Kidney (tissue), 13 donors: ENCODE measurements at regions not wholly inside any gene's neighbourhood (a gene's known extent, or its start where the extent isn't known, plus 50 kb on each side); places are given as distances from the start of the nearest gene placed in this dataset.

Experiments
- DNase-seq, 5 donors: peaks; one replicate each; pipeline ENCODE4 v3.0.0-alpha.2; 2013 to 2020
- FAIRE-seq: peaks from 2 replicates; lab custom pipeline; 2012; peaks lifted over from hg19 to GRCh38; lab: Jason Lieb, UNC
- H3K27ac ChIP-seq, 2 donors: one replicate each; pipeline ENCODE4 v1.7.0; 2013; ENCODE audit warnings: low read depth in 2 of 2, low read length in 2 of 2, inconsistent platforms in 1 of 2
- H3K27me3 ChIP-seq: one replicate; pipeline ENCODE4 v1.7.1; 2013; ENCODE audit warnings: low read length, inconsistent platforms; ENCODE audit not compliant: control insufficient read depth, insufficient read depth
- H3K36me3 ChIP-seq, 3 donors: one replicate each; pipeline versions ENCODE4 v1.7.0 to v1.7.1; 2013; ENCODE audit warnings: low read length in 3 of 3, control low read depth in 1 of 3, inconsistent platforms in 1 of 3; ENCODE audit not compliant: insufficient read depth in 3 of 3, control insufficient read depth in 2 of 3
- H3K4me1 ChIP-seq, 3 donors: one replicate each; pipeline versions ENCODE4 v1.7.0 to v1.7.1; 2013; ENCODE audit warnings: low read length in 3 of 3, inconsistent platforms in 1 of 3, low read depth in 1 of 3; ENCODE audit not compliant: control insufficient read depth in 2 of 3, insufficient read depth in 2 of 3
- H3K4me3 ChIP-seq, 3 donors: one replicate each; pipeline versions ENCODE4 v1.7.0 to v1.8.1; 2013; ENCODE audit warnings: low read length in 3 of 3, control low read depth in 1 of 3, inconsistent platforms in 1 of 3
- H3K9ac ChIP-seq, 3 donors: one replicate each; pipeline versions ENCODE4 v1.7.0 to v1.7.1; 2013; ENCODE audit warnings: low read length in 3 of 3, control low read depth in 1 of 3, inconsistent platforms in 1 of 3
- H3K9me3 ChIP-seq, 3 donors: one replicate each; pipeline versions ENCODE4 v1.7.0 to v1.7.1; 2013; ENCODE audit warnings: low read length in 3 of 3, control low read depth in 1 of 3, inconsistent platforms in 1 of 3; ENCODE audit not compliant: control insufficient read depth in 2 of 3, insufficient read depth in 1 of 3
- intact Hi-C: fragments of 100-400 bp; cut with DNase I; formaldehyde crosslinking; loops from one replicate; pipeline ENCODE4 v1.11.1; 2022
- TF ChIP-seq, protein P1 (sequence below): IDR thresholded peaks from 3 replicates; pipeline ENCODE4 v1.5.1; 2012; ENCODE audit warnings: mild to moderate bottlenecking, moderate library complexity, borderline replicate concordance; ENCODE audit not compliant: insufficient read depth; ENCODE audit errors: extremely low read depth
- donor health status: control.
- donor health status: control.
- donor health status: control.
- donor health status: control.
- donor health status: control.
- donor health status: DM: yes; HTN: yes; CAD: no.
- donor health status: Normal renal cell carcinoma (clear cell type).

DNA sequence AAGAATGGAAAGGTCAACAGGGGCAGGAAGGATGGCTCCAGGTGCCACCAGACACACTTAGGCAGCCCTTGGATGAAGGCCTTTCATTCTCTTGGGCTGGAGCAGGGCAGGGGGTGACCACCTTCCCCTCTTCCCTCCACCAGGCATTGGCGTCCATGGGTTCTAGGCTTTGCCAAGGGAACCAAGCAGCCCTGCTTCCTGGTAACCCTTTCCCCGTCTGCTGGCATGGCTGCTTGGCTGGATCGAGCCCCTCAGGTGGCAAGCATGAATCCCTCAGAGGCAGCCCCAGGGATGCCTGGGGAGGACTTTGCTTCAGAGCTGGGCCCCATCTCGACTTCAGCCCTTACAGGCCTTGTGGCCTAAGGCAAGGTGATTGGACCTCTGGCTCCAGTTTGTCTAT lies 185.1 kb upstream of the SYT13 start:
- TF ChIP-seq, protein P1, sequence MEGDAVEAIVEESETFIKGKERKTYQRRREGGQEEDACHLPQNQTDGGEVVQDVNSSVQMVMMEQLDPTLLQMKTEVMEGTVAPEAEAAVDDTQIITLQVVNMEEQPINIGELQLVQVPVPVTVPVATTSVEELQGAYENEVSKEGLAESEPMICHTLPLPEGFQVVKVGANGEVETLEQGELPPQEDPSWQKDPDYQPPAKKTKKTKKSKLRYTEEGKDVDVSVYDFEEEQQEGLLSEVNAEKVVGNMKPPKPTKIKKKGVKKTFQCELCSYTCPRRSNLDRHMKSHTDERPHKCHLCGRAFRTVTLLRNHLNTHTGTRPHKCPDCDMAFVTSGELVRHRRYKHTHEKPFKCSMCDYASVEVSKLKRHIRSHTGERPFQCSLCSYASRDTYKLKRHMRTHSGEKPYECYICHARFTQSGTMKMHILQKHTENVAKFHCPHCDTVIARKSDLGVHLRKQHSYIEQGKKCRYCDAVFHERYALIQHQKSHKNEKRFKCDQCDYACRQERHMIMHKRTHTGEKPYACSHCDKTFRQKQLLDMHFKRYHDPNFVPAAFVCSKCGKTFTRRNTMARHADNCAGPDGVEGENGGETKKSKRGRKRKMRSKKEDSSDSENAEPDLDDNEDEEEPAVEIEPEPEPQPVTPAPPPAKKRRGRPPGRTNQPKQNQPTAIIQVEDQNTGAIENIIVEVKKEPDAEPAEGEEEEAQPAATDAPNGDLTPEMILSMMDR = no peak
- no peaks in the 10 kb centered on the region for H3K36me3 ChIP-seq
- no peak overlapping the region for H3K9ac ChIP-seq
- no peaks in the 10 kb centered on the region for H3K4me1 ChIP-seq
- FAIRE-seq (no peak), DNase-seq (no peak)
- H3K9me3 ChIP-seq = no peaks in the 10 kb centered on the region
- intact Hi-C loops = no loop called here
- H3K27me3 ChIP-seq = no peaks in the 10 kb centered on the region
- H3K27ac ChIP-seq = no peak overlapping the region
- no peak overlapping the region for H3K4me3 ChIP-seq

DNA sequence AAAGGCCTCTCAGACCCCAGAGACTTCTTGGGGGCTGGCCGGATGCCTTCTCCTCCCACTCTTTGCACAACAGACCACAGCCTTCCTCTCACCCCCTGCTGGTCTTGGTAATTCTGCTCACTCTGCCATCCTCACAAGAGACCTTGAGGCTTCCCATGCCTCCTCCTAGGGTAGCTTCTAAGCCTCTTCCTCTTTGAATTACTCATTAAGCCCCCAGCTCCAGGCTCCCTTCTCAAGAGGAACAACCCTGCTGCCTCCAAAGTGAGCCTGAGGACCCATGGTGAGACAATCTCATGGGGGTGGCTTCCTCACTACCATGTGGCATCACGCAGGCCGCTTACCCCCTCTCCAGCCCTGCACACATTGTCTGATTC lies 184.6 kb upstream of the SYT13 start:
- TF ChIP-seq, protein P1 = no peak
- Histone ChIP-seq H3K4me3 (no peak overlapping the region), H3K9me3 (no peaks in the 10 kb centered on the region), H3K36me3 (no peaks in the 10 kb centered on the region), H3K9ac (no peak overlapping the region), H3K27ac (no peak overlapping the region), H3K4me1 (no peaks in the 10 kb centered on the region), H3K27me3 (no peaks in the 10 kb centered on the region)
- DNase-seq (no peak), FAIRE-seq (no peak)
- intact Hi-C loops = no loop called here

DNA sequence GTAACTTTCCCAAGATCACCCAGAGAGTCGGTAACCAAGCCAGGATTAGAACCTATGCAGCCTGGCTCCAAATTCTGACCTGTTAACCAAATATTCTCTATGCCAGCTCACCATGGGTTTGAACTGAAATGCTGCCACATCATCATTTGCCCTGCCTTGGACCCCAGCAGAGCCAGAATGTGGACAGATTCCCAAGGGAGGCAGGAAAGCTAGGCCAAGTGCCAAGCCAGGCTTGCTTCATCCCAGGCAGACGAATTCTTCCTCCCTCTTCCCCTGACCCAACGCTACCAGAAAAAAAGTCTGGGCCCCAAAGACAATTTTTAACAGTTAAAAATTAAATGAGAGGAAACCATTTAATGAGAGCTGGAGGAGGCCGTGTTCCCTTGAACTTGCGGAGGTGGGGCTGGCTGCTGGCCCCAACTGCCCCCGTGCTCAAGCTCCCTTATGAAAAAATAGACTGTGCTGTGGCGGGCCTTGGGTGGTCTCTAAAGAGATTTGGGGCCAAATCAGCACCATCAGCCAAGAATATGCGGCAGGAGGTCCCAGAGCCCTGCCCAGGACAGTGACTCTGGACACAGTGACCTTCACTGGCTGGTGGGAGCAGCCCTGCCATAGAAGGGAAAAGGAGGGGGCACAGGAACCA lies 184.1 kb upstream of the SYT13 start:
- H3K4me1 ChIP-seq = no peaks in the 10 kb centered on the region
- H3K36me3 ChIP-seq = no peaks in the 10 kb centered on the region
- no peak for FAIRE-seq
- no peaks in the 10 kb centered on the region for H3K27me3 ChIP-seq
- no peak overlapping the region for H3K4me3 ChIP-seq
- intact Hi-C loops = no loop called here
- no peak overlapping the region for H3K9ac ChIP-seq
- DNase-seq = peak in 1 of 5 donors; percentile 90
- no peaks in the 10 kb centered on the region for H3K9me3 ChIP-seq
- H3K27ac ChIP-seq = no peak overlapping the region
- TF ChIP-seq, protein P1 = no peak
